H9 (cell line): ENCODE measurements at regions not wholly inside any gene's neighbourhood (a gene's known extent, or its start where the extent isn't known, plus 50 kb on each side); places are given as distances from the start of the nearest gene placed in this dataset.

Experiments
- DNase-seq: peaks from one replicate; pipeline ENCODE4 v3.0.0-alpha.2; 2017
- H2AFZ ChIP-seq: one replicate; pipeline ENCODE4 v1.6.1; 2013; ENCODE audit warnings: mild to moderate bottlenecking, low read length, control low read depth, moderate library complexity
- H2AK5ac ChIP-seq: 2 replicates; pipeline ENCODE4 v1.6.1; 2013; ENCODE audit warnings: low read length, control low read depth, mixed read lengths; ENCODE audit not compliant: insufficient read length
- H2BK120ac ChIP-seq: one replicate; pipeline ENCODE4 v1.6.1; 2013; ENCODE audit warnings: low read depth, mild to moderate bottlenecking, low read length, control low read depth, inconsistent platforms; ENCODE audit not compliant: poor library complexity, severe bottlenecking
- H2BK12ac ChIP-seq: 2 replicates; pipeline ENCODE4 v1.6.1; 2013; ENCODE audit warnings: low read length, control low read depth, mixed read lengths, low read depth; ENCODE audit not compliant: insufficient read length
- H2BK15ac ChIP-seq: 2 replicates; pipeline ENCODE4 v1.6.1; 2013; ENCODE audit warnings: low read depth, low read length, control low read depth
- H2BK20ac ChIP-seq: one replicate; pipeline ENCODE4 v1.6.1; 2013; ENCODE audit warnings: low read depth, mild to moderate bottlenecking, low read length, control low read depth, inconsistent platforms; ENCODE audit not compliant: poor library complexity, severe bottlenecking
- H2BK5ac ChIP-seq: 2 replicates; pipeline ENCODE4 v1.6.1; 2013; ENCODE audit warnings: low read length, control low read depth, mixed read lengths; ENCODE audit not compliant: insufficient read length
- H3K14ac ChIP-seq: 2 replicates; pipeline ENCODE4 v1.6.1; 2013; ENCODE audit warnings: low read length, control low read depth; ENCODE audit not compliant: insufficient read depth
- H3K18ac ChIP-seq: 2 replicates; pipeline ENCODE4 v1.6.1; 2013; ENCODE audit warnings: low read depth, mild to moderate bottlenecking, mixed read lengths, low read length, control low read depth; ENCODE audit not compliant: insufficient read length
- H3K23ac ChIP-seq: 2 replicates; pipeline ENCODE4 v1.6.1; 2013; ENCODE audit warnings: low read length, control low read depth, mixed read lengths, low read depth; ENCODE audit not compliant: insufficient read length
- H3K23me2 ChIP-seq: 2 replicates; pipeline ENCODE4 v1.6.1; 2013; ENCODE audit warnings: low read depth, mild to moderate bottlenecking, mixed read lengths, low read length, control low read depth; ENCODE audit not compliant: insufficient read length, poor library complexity, severe bottlenecking
- H3K27ac ChIP-seq: 2 replicates; pipeline ENCODE4 v1.5.1; 2013; ENCODE audit warnings: low read length, control low read depth, mixed read lengths, low read depth; ENCODE audit not compliant: insufficient read length
- H3K27me3 ChIP-seq: 2 replicates; pipeline ENCODE4 v1.6.1; 2013; ENCODE audit warnings: low read length, control low read depth, inconsistent platforms; ENCODE audit not compliant: insufficient read depth
- H3K4ac ChIP-seq: 2 replicates; pipeline ENCODE4 v1.6.1; 2013; ENCODE audit warnings: low read depth, mild to moderate bottlenecking, control low read depth, inconsistent platforms, low read length, moderate library complexity
- H3K4me1 ChIP-seq: 2 replicates; pipeline ENCODE4 v1.6.1; 2013; ENCODE audit warnings: low read length, control low read depth, inconsistent platforms; ENCODE audit not compliant: insufficient read depth
- H3K4me2 ChIP-seq: 2 replicates; pipeline ENCODE4 v1.6.1; 2013; ENCODE audit warnings: low read length, control low read depth, mixed read lengths; ENCODE audit not compliant: insufficient read length, insufficient read depth
- H3K56ac ChIP-seq: 2 replicates; pipeline ENCODE4 v1.6.1; 2013; ENCODE audit warnings: low read depth, mild to moderate bottlenecking, mixed read lengths, low read length, control low read depth; ENCODE audit not compliant: insufficient read length
- H3K79me1 ChIP-seq: 2 replicates; pipeline ENCODE4 v1.6.1; 2013; ENCODE audit warnings: low read depth, mild to moderate bottlenecking, moderate library complexity, low read length, control low read depth, inconsistent platforms; ENCODE audit not compliant: insufficient read depth, poor library complexity, severe bottlenecking
- H3K79me2 ChIP-seq: 2 replicates; pipeline ENCODE4 v1.6.1; 2013; ENCODE audit warnings: low read length, control low read depth, inconsistent platforms; ENCODE audit not compliant: insufficient read depth
- H3K9ac ChIP-seq: 2 replicates; pipeline ENCODE4 v1.6.1; 2013; ENCODE audit warnings: low read length, control low read depth, mixed read lengths; ENCODE audit not compliant: insufficient read length; ENCODE audit errors: extremely low read depth
- H3K9me3 ChIP-seq: one replicate; pipeline ENCODE4 v1.6.1; 2013; ENCODE audit warnings: low read depth, low read length, inconsistent platforms; ENCODE audit not compliant: control insufficient read depth
- H3T11ph ChIP-seq: one replicate; pipeline ENCODE4 v1.6.1; 2013; ENCODE audit warnings: mild to moderate bottlenecking, low read length, control low read depth, inconsistent platforms
- H4K20me1 ChIP-seq: one replicate; pipeline ENCODE4 v1.6.1; 2013; ENCODE audit not compliant: control insufficient read depth, insufficient read length, insufficient read depth
- H4K5ac ChIP-seq: 2 replicates; pipeline ENCODE4 v1.6.1; 2013; ENCODE audit warnings: low read depth, mild to moderate bottlenecking, mixed read lengths, low read length, control low read depth; ENCODE audit not compliant: insufficient read length
- H4K8ac ChIP-seq: replicated peaks from 2 replicates; pipeline ENCODE4 v1.6.1; 2013; ENCODE audit warnings: low read length, control low read depth, mixed read lengths, low read depth; ENCODE audit not compliant: insufficient read length
- H4K91ac ChIP-seq: 2 replicates; pipeline ENCODE4 v1.6.1; 2013; ENCODE audit warnings: low read depth, mild to moderate bottlenecking, moderate library complexity, mixed read lengths, low read length, control low read depth; ENCODE audit not compliant: insufficient read length
- H3K27ac Mint-ChIP-seq, 3 experiments: 2 replicates in 2 of 3; 3 replicates in 1 of 3; pipeline ENCODE4 v1.8.0; 2020 to 2021; ENCODE audit warnings: mixed read lengths in 3 of 3, mild to moderate bottlenecking in 1 of 3, moderate library complexity in 1 of 3
- H3K27me3 Mint-ChIP-seq: 2 replicates; pipeline ENCODE4 v1.8.0; 2021; ENCODE audit warnings: low read depth, mild to moderate bottlenecking, moderate library complexity, mixed read lengths
- H3K36me3 Mint-ChIP-seq, 3 experiments: 2 replicates in 2 of 3; 3 replicates in 1 of 3; pipeline ENCODE4 v1.8.0; 2020 to 2021; ENCODE audit warnings: low read depth in 3 of 3, mixed read lengths in 3 of 3; ENCODE audit not compliant: insufficient read depth in 1 of 3
- H3K4me1 Mint-ChIP-seq, 2 experiments: 2 replicates each; pipeline ENCODE4 v1.8.0; 2020; ENCODE audit warnings: mixed read lengths in 2 of 2
- H3K4me3 Mint-ChIP-seq, 2 experiments: 2 replicates in 1 of 2; 3 replicates in 1 of 2; pipeline ENCODE4 v1.8.0; 2020 to 2021; ENCODE audit warnings: mild to moderate bottlenecking in 2 of 2, mixed read lengths in 2 of 2, moderate library complexity in 1 of 2
- H3K9me3 Mint-ChIP-seq, 2 experiments: 2 replicates in 1 of 2; 3 replicates in 1 of 2; pipeline ENCODE4 v1.8.0; 2020; ENCODE audit warnings: mild to moderate bottlenecking in 2 of 2, mixed read lengths in 2 of 2, moderate library complexity in 1 of 2
- WGBS: extraction: QIAGEN DNeasy Blood & Tissue Kit; methylation state at CpG from one replicate; pipeline ENCODE4 v1.1.7; 2013; ENCODE audit warnings: missing lambda C conversion rate, low lambda C conversion rate, mixed read lengths; ENCODE audit not compliant: insufficient read length; ENCODE audit errors: extremely low coverage; 5-methylcytosine and 5-hydroxymethylcytosine counted together
- TF ChIP-seq, protein P1 (sequence below): fragments of 200-600 bp; sonication (generic); conservative IDR thresholded peaks from 3 replicates; pipeline ENCODE4 v1.8.0; 2021; ENCODE audit warnings: antibody characterized with exemption, mild to moderate bottlenecking

DNA sequence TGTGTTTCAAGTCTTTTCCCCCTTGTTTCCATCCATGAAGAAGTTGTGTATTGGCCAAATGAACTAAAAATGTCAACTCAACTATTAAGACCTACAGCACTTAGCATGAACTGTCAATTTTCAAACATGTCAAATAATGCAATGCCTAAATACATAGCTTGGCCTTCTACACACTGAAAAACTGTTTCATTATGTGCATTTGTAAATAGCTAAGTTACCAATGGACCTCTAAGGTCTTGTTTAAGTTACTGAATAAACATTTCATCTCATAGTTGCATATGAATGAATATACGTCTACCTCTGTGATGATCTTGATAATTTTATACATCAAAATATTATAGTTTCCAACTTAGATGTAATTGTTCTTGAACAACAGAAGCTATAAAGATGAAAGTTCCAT, 744.5 kb downstream of the EFNB2 start:
- H3K27ac ChIP-seq: no peak overlapping the region
- H3K4me1 Mint-ChIP-seq: no peaks in the 10 kb centered on the region
- no peak overlapping the region for H3K23ac ChIP-seq
- H3K9ac ChIP-seq: no peak overlapping the region
- no peaks in the 10 kb centered on the region for H4K20me1 ChIP-seq
- H2AFZ ChIP-seq: no peak overlapping the region
- no peaks in the 10 kb centered on the region for H3K9me3 ChIP-seq
- TF ChIP-seq, protein P1, sequence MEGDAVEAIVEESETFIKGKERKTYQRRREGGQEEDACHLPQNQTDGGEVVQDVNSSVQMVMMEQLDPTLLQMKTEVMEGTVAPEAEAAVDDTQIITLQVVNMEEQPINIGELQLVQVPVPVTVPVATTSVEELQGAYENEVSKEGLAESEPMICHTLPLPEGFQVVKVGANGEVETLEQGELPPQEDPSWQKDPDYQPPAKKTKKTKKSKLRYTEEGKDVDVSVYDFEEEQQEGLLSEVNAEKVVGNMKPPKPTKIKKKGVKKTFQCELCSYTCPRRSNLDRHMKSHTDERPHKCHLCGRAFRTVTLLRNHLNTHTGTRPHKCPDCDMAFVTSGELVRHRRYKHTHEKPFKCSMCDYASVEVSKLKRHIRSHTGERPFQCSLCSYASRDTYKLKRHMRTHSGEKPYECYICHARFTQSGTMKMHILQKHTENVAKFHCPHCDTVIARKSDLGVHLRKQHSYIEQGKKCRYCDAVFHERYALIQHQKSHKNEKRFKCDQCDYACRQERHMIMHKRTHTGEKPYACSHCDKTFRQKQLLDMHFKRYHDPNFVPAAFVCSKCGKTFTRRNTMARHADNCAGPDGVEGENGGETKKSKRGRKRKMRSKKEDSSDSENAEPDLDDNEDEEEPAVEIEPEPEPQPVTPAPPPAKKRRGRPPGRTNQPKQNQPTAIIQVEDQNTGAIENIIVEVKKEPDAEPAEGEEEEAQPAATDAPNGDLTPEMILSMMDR: no peak
- no peak overlapping the region for H3K56ac ChIP-seq
- no peak overlapping the region for H2BK120ac ChIP-seq
- no peak overlapping the region for H2BK12ac ChIP-seq
- no peak overlapping the region for H3K4ac ChIP-seq
- H2BK20ac ChIP-seq: no peak overlapping the region
- H3K4me1 ChIP-seq: no peaks in the 10 kb centered on the region
- no peaks in the 10 kb centered on the region for H3K27me3 ChIP-seq
- no peaks in the 10 kb centered on the region for H3K79me2 ChIP-seq
- DNase-seq: no peak
- no peak overlapping the region for H3K18ac ChIP-seq
- H3K23me2 ChIP-seq: no peaks in the 10 kb centered on the region
- no peaks in the 10 kb centered on the region for H3K79me1 ChIP-seq
- no peak overlapping the region for H3K4me2 ChIP-seq
- H4K8ac ChIP-seq: no peak overlapping the region
- no peak overlapping the region for H2BK15ac ChIP-seq
- H3K36me3 Mint-ChIP-seq: peaks cover 0 to 7% (median 0%) of the 10 kb centered on the region in 3 experiments; a peak in 3 of 7 replicates
- no peak overlapping the region for H3K4me3 Mint-ChIP-seq
- H3K9me3 Mint-ChIP-seq: peaks cover 3 to 4% of the 10 kb centered on the region in 2 experiments; a peak in 4 of 5 replicates
- no peak overlapping the region for H4K91ac ChIP-seq
- no peak overlapping the region for H2AK5ac ChIP-seq
- no peak overlapping the region for H2BK5ac ChIP-seq
- no CpG with 5 or more reads among the region's 1 CpG for WGBS
- no peak overlapping the region for H3K27ac Mint-ChIP-seq
- H3T11ph ChIP-seq: no peak overlapping the region
- H3K27me3 Mint-ChIP-seq: no peaks in the 10 kb centered on the region
- no peak overlapping the region for H4K5ac ChIP-seq
- no peak overlapping the region for H3K14ac ChIP-seq
